Vagina (tissue), 2 donors: ENCODE measurements at regions not wholly inside any gene's neighbourhood (a gene's known extent, or its start where the extent isn't known, plus 50 kb on each side); places are given as distances from the start of the nearest gene placed in this dataset.

Experiments
- DNase-seq, 2 donors: peaks; one replicate each; pipeline ENCODE4 v3.0.0-alpha.2; 2017; ENCODE audit errors: extremely low spot score in 2 of 2
- H3K27ac ChIP-seq: fragments of 200-600 bp; sonication (generic); one replicate; pipeline ENCODE4 v1.5.1; 2019
- H3K27me3 ChIP-seq: fragments of 200-600 bp; sonication (generic); one replicate; pipeline ENCODE4 v1.5.1; 2019
- H3K36me3 ChIP-seq, 2 donors: fragments of 200-600 bp; sonication (generic); one replicate each; pipeline ENCODE4 v1.5.1; 2017 to 2019
- H3K4me1 ChIP-seq: fragments of 200-600 bp; sonication (generic); one replicate; pipeline ENCODE4 v1.5.1; 2019
- H3K4me3 ChIP-seq, 2 donors: fragments of 200-600 bp; sonication (generic); 1 replicate in 1 of 2; 2 replicates in 1 of 2; pipeline ENCODE4 v1.5.1; 2016 to 2019
- H3K9me3 ChIP-seq: fragments of 200-600 bp; sonication (generic); one replicate; pipeline ENCODE4 v1.5.1; 2019
- POLR2A ChIP-seq, 2 donors: fragments of 450-650 bp; IDR thresholded peaks; one replicate each; pipeline ENCODE4 v1.6.1; 2017; ENCODE audit warnings: antibody characterized with exemption in 2 of 2, mild to moderate bottlenecking in 2 of 2, moderate library complexity in 2 of 2
- POLR2AphosphoS5 ChIP-seq, 2 donors: sonication (generic); formaldehyde crosslinking; IDR thresholded peaks; one replicate each; pipeline ENCODE4 v1.9.0; 2017; ENCODE audit warnings: antibody characterized with exemption in 2 of 2, mild to moderate bottlenecking in 2 of 2, low read depth in 1 of 2; ENCODE audit not compliant: insufficient read depth in 1 of 2
- intact Hi-C: fragments of 100-400 bp; cut with DNase I; formaldehyde crosslinking; loops from one replicate; pipeline ENCODE4 v1.15.1; 2023
- TF ChIP-seq, protein P1 (sequence below), 3 experiments: fragments of 450-650 bp in 2 of 3; fragments of 200-600 bp in 1 of 3; sonication (generic) in 1 of 3; IDR thresholded peaks; one replicate each; pipeline ENCODE4 v1.5.1; 2017 to 2019; ENCODE audit warnings: antibody characterized with exemption in 3 of 3, mild to moderate bottlenecking in 2 of 3, moderate library complexity in 2 of 3

DNA sequence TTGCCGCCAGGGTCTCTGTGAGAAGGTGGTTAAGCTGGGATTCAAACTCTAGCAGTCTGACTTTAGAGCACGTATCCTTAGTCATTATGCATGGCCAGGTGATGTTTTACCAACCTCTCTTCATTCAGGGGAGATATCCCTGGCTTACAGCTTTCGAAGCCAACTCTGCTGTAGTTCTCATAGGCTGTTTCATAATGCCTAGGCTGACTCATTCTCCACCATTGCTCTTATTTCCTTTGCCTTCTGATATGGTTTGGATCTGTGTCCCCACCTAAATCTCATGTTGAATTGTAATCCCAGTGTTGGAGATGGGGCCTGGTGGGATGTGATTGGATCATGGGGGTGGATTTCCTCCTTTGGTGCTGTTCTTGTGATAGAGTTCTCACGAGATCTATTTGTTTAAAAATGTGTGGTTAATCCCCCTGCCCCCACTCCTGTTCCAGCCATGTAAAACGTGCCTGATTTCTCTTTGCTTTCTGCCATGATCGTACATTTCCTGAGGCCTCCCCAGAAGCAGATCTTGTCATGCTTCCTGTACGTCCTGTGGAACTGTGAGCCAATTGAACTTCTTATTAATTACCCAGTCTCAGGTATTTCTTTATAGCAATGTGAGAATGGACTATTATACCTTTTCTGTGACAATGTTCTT is 94.6 kb upstream of the MAN1A1 start:
- no peak for DNase-seq
- Histone ChIP-seq H3K36me3 (no peaks in the 10 kb centered on the region), H3K4me1 (peaks cover 15% of the 10 kb centered on the region), H3K27me3 (no peaks in the 10 kb centered on the region), H3K9me3 (no peaks in the 10 kb centered on the region), H3K4me3 (no peak overlapping the region), H3K27ac (no peak overlapping the region)
- intact Hi-C loops: no loop called here
- TF ChIP-seq POLR2AphosphoS5 (IDR thresholded peaks at IDR 0.05; ENCODE audit: insufficient read depth in 1 of 2, low read depth in 1 of 2) (no peak), POLR2A (IDR thresholded peaks at IDR 0.05) (no peak)
- TF ChIP-seq, protein P1, sequence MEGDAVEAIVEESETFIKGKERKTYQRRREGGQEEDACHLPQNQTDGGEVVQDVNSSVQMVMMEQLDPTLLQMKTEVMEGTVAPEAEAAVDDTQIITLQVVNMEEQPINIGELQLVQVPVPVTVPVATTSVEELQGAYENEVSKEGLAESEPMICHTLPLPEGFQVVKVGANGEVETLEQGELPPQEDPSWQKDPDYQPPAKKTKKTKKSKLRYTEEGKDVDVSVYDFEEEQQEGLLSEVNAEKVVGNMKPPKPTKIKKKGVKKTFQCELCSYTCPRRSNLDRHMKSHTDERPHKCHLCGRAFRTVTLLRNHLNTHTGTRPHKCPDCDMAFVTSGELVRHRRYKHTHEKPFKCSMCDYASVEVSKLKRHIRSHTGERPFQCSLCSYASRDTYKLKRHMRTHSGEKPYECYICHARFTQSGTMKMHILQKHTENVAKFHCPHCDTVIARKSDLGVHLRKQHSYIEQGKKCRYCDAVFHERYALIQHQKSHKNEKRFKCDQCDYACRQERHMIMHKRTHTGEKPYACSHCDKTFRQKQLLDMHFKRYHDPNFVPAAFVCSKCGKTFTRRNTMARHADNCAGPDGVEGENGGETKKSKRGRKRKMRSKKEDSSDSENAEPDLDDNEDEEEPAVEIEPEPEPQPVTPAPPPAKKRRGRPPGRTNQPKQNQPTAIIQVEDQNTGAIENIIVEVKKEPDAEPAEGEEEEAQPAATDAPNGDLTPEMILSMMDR (IDR thresholded peaks at IDR 0.05): no peak

DNA sequence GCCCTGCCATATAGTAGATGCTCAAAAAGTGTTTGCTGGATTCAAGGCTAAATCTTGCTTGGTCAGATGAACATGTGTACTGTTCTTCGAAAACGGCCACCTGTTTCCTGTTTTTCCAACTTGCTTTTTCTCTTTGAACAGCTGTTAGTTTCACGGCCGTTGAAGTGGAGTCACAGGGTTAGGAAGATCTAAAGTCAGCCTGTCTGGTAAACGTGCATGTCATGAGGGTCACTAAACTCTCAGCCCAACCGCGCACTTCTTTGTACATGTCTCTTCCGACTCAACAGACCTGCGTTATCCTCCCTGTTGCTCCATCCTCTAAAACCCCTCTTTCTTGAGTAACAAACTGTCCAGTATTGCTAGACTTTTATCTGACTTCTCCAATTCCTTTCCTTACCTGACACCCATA is 93.2 kb upstream of the MAN1A1 start:
- TF ChIP-seq, protein P1 (IDR thresholded peaks at IDR 0.05): no peak
- TF ChIP-seq POLR2A (IDR thresholded peaks at IDR 0.05) (no peak), POLR2AphosphoS5 (IDR thresholded peaks at IDR 0.05; ENCODE audit: insufficient read depth in 1 of 2, low read depth in 1 of 2) (no peak)
- intact Hi-C loops: no loop called here
- Histone ChIP-seq H3K27me3 (no peaks in the 10 kb centered on the region), H3K36me3 (no peaks in the 10 kb centered on the region), H3K9me3 (no peaks in the 10 kb centered on the region), H3K27ac (no peak overlapping the region), H3K4me1 (peaks cover 15% of the 10 kb centered on the region), H3K4me3 (no peak overlapping the region)
- no peak for DNase-seq

- DNase-seq: no peak
- no peaks in the 10 kb centered on the region for H3K27me3 ChIP-seq
- intact Hi-C loops: no loop called here
- no peaks in the 10 kb centered on the region for H3K9me3 ChIP-seq
- no peaks in the 10 kb centered on the region for H3K36me3 ChIP-seq
- H3K27ac ChIP-seq: no peak overlapping the region
- no peak for TF ChIP-seq POLR2A (IDR thresholded peaks at IDR 0.05)
- TF ChIP-seq POLR2AphosphoS5 (IDR thresholded peaks at IDR 0.05; ENCODE audit: insufficient read depth in 1 of 2, low read depth in 1 of 2): no peak
- TF ChIP-seq, protein P1 (IDR thresholded peaks at IDR 0.05): no peak
- H3K4me1 ChIP-seq: peaks cover 5% of the 10 kb centered on the region
- H3K4me3 ChIP-seq: no peak overlapping the region
Observed at GRCh38 chr6:119440953-119441352, 91.4 kb upstream of the MAN1A1 start.

DNA sequence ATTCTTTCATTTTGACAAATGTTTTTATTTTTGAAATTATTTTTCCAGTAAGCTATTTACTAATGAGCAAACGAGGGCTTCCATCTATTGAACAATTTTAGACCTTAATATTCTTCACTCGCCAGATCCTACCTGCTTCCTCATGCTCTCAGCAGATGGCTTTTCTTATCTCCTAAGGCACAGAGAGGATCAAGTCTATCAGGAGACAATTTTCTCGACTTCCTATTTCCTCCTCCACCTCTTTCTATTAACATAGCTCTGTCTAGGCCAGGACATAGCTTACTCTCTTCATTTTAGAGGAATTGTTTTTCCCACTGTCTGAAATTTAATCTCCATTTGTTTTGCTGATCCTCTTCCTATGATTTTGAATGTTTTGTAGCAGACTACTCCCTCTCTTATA is 87.0 kb upstream of the MAN1A1 start:
- H3K4me1 ChIP-seq: no peaks in the 10 kb centered on the region
- H3K27me3 ChIP-seq: no peaks in the 10 kb centered on the region
- H3K27ac ChIP-seq: no peak overlapping the region
- no peaks in the 10 kb centered on the region for H3K36me3 ChIP-seq
- TF ChIP-seq, protein P1 (IDR thresholded peaks at IDR 0.05): no peak
- TF ChIP-seq POLR2A (IDR thresholded peaks at IDR 0.05): no peak
- no peak for TF ChIP-seq POLR2AphosphoS5 (IDR thresholded peaks at IDR 0.05; ENCODE audit: insufficient read depth in 1 of 2, low read depth in 1 of 2)
- no peak for DNase-seq
- no peak overlapping the region for H3K4me3 ChIP-seq
- intact Hi-C loops: no loop called here
- no peaks in the 10 kb centered on the region for H3K9me3 ChIP-seq

GRCh38 chr6:119431799-119432198 is 82.2 kb upstream of the MAN1A1 start:
- Histone ChIP-seq H3K9me3 (no peaks in the 10 kb centered on the region), H3K27ac (no peak overlapping the region), H3K27me3 (no peaks in the 10 kb centered on the region), H3K36me3 (no peaks in the 10 kb centered on the region), H3K4me1 (no peaks in the 10 kb centered on the region), H3K4me3 (no peak overlapping the region)
- no peak for DNase-seq
- TF ChIP-seq, protein P1 (IDR thresholded peaks at IDR 0.05): no peak
- no peak for TF ChIP-seq POLR2AphosphoS5 (IDR thresholded peaks at IDR 0.05; ENCODE audit: insufficient read depth in 1 of 2, low read depth in 1 of 2)
- no peak for TF ChIP-seq POLR2A (IDR thresholded peaks at IDR 0.05)
- intact Hi-C loops: no loop called here
